ENCODE measurements at regions not wholly inside any gene's neighbourhood (a gene's known extent, or its start where the extent isn't known, plus 50 kb on each side); places are given as distances from the start of the nearest gene placed in this dataset.

DNA sequence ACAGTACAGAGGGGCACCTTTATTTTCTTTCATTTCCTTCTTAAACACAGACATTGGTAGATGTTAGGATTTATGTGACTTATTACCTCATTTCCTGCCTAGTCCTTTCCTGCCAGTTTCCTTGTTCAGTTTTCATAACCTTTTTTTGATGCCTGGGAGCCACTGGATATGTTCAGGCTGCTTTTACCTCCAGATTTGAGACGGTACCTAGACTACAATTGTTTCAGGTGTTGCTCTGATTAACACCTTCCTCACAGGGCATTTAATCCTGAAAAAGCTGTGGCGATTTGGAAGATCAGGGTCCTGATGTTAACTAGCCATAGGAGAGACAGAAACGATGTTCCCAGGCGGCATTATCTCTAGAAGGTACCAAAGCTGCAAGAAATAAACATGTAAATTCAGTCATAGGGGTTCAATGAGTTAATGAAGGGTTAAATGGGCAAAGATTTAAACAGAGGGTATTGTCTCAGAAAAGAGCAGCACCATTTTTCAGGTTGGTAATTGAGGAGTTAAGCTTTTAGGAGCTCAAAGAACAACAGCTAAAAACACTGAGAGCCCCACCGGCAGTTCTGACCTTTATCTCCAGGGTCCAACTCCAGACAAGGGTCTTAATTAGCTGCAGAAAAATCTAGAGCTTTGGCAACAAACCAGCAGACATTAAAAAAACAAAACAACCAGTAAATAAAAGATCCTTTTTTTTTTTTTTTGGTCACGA is 93.3 kb downstream of the HRH4 start:
- Histone ChIP-seq H4K91ac (ENCODE audit: insufficient read length, low read depth, low read length) (no peak overlapping the region), H2BK120ac (ENCODE audit: low read depth, low read length, poor library complexity, severe bottlenecking) (no peak overlapping the region), H3K4me1 (ENCODE audit: insufficient read depth, low read length) (no peaks in the 10 kb centered on the region), H3K14ac (ENCODE audit: insufficient read depth, low read length) (no peak overlapping the region), H2BK5ac (ENCODE audit: insufficient read length, low read length) (no peak overlapping the region), H3K27me3 (ENCODE audit: insufficient read depth, low read length) (no peaks in the 10 kb centered on the region), H3K9me3 (ENCODE audit: control insufficient read depth, low read depth, low read length) (no peaks in the 10 kb centered on the region), H2AK5ac (ENCODE audit: insufficient read length, low read length) (no peak overlapping the region), H2BK12ac (ENCODE audit: insufficient read length, low read depth, low read length) (no peak overlapping the region), H4K8ac (replicated peaks; ENCODE audit: insufficient read length, low read depth, low read length) (no peak overlapping the region), H2BK20ac (ENCODE audit: low read depth, low read length, poor library complexity, severe bottlenecking) (no peak overlapping the region), H2BK15ac (ENCODE audit: low read depth, low read length) (no peak overlapping the region), H3K27ac (ENCODE audit: insufficient read length, low read depth, low read length) (no peak overlapping the region), H3K4ac (ENCODE audit: low read depth, low read length) (no peak overlapping the region), H3K4me2 (ENCODE audit: insufficient read depth, insufficient read length, low read length) (no peak overlapping the region), H4K5ac (ENCODE audit: insufficient read length, low read depth, low read length) (no peak overlapping the region), H3K9ac (ENCODE audit: extremely low read depth, insufficient read length, low read length) (no peak overlapping the region), H4K20me1 (ENCODE audit: control insufficient read depth, insufficient read depth, insufficient read length) (no peaks in the 10 kb centered on the region), H3K23ac (ENCODE audit: insufficient read length, low read depth, low read length) (no peak overlapping the region), H3K56ac (ENCODE audit: insufficient read length, low read depth, low read length) (no peak overlapping the region), H2AFZ (ENCODE audit: low read length) (no peak overlapping the region), H3T11ph (ENCODE audit: low read length) (no peak overlapping the region), H3K23me2 (ENCODE audit: insufficient read length, low read depth, low read length, poor library complexity, severe bottlenecking) (no peaks in the 10 kb centered on the region), H3K79me1 (ENCODE audit: insufficient read depth, low read depth, low read length, poor library complexity, severe bottlenecking) (no peaks in the 10 kb centered on the region), H3K18ac (ENCODE audit: insufficient read length, low read depth, low read length) (no peak overlapping the region), H3K79me2 (ENCODE audit: insufficient read depth, low read length) (no peaks in the 10 kb centered on the region)
- Mint-ChIP-seq H3K27ac (no peak overlapping the region), H3K36me3 (ENCODE audit: insufficient read depth in 1 of 3, low read depth in 3 of 3) (no peaks in the 10 kb centered on the region), H3K27me3 (ENCODE audit: low read depth) (no peaks in the 10 kb centered on the region; the same call in 1 of the 2 replicates), H3K4me3 (no peak overlapping the region), H3K9me3 (no peaks in the 10 kb centered on the region), H3K4me1 (peaks cover 5 to 18% of the 10 kb centered on the region in 2 experiments; a peak in 3 of 4 replicates)
- TF ChIP-seq, protein P1, sequence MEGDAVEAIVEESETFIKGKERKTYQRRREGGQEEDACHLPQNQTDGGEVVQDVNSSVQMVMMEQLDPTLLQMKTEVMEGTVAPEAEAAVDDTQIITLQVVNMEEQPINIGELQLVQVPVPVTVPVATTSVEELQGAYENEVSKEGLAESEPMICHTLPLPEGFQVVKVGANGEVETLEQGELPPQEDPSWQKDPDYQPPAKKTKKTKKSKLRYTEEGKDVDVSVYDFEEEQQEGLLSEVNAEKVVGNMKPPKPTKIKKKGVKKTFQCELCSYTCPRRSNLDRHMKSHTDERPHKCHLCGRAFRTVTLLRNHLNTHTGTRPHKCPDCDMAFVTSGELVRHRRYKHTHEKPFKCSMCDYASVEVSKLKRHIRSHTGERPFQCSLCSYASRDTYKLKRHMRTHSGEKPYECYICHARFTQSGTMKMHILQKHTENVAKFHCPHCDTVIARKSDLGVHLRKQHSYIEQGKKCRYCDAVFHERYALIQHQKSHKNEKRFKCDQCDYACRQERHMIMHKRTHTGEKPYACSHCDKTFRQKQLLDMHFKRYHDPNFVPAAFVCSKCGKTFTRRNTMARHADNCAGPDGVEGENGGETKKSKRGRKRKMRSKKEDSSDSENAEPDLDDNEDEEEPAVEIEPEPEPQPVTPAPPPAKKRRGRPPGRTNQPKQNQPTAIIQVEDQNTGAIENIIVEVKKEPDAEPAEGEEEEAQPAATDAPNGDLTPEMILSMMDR (conservative IDR thresholded peaks at IDR 0.05): no peak
- no peak for DNase-seq
- no CpG with 5 or more reads among the region's 6 CpGs for WGBS (ENCODE audit: extremely low coverage, insufficient read length, low lambda C conversion rate)
